Loucy (cell line): ENCODE measurements at regions not wholly inside any gene's neighbourhood (a gene's known extent, or its start where the extent isn't known, plus 50 kb on each side); places are given as distances from the start of the nearest gene placed in this dataset.

ENCODE experiments used
- H2AFZ ChIP-seq: fragments of 200-600 bp; sonication (generic); 2 replicates; pipeline ENCODE4 v1.6.0; 2016; ENCODE audit warnings: antibody characterized with exemption, mild to moderate bottlenecking, low read length, moderate library complexity
- H3F3A ChIP-seq: fragments of 200-600 bp; 2 replicates; pipeline ENCODE4 v1.6.0; 2016; ENCODE audit warnings: antibody characterized with exemption, low read depth, mild to moderate bottlenecking
- H3K27me3 ChIP-seq: fragments of 200-600 bp; sonication (generic); 2 replicates; pipeline ENCODE4 v1.6.1; 2014; ENCODE audit warnings: low read length, mild to moderate bottlenecking; ENCODE audit not compliant: insufficient read depth, poor library complexity, severe bottlenecking
- H3K36me3 ChIP-seq: fragments of 200-600 bp; sonication (generic); 2 replicates; pipeline ENCODE4 v1.6.1; 2016; ENCODE audit warnings: low read length; ENCODE audit not compliant: insufficient read depth
- H3K4me1 ChIP-seq: fragments of 200-600 bp; sonication (generic); 2 replicates; pipeline ENCODE4 v1.5.1; 2014; ENCODE audit warnings: low read length, mild to moderate bottlenecking; ENCODE audit not compliant: insufficient read depth, poor library complexity, severe bottlenecking
- H3K4me2 ChIP-seq: fragments of 200-600 bp; sonication (generic); 2 replicates; pipeline ENCODE4 v1.6.0; 2014; ENCODE audit warnings: antibody characterized with exemption, low read length, low read depth, mild to moderate bottlenecking; ENCODE audit not compliant: poor library complexity, severe bottlenecking
- H3K4me3 ChIP-seq: fragments of 200-600 bp; sonication (generic); 2 replicates; pipeline ENCODE4 v1.5.1; 2014; ENCODE audit warnings: low read length, mild to moderate bottlenecking, mixed read lengths; ENCODE audit not compliant: poor library complexity, severe bottlenecking
- H3K79me2 ChIP-seq: fragments of 200-600 bp; sonication (generic); 2 replicates; pipeline ENCODE4 v1.6.1; 2014; ENCODE audit warnings: low read length; ENCODE audit not compliant: insufficient read depth
- H3K9ac ChIP-seq: fragments of 200-600 bp; sonication (generic); 2 replicates; pipeline ENCODE4 v1.6.0; 2014; ENCODE audit warnings: mild to moderate bottlenecking, low read depth, low read length, moderate library complexity; ENCODE audit not compliant: poor library complexity, severe bottlenecking
- H3K9me2 ChIP-seq: fragments of 200-600 bp; sonication (generic); replicated peaks from 2 replicates; pipeline ENCODE4 v1.6.1; 2016; ENCODE audit warnings: low read depth, low read length, mixed read lengths
- H3K9me3 ChIP-seq: fragments of 200-600 bp; sonication (generic); 2 replicates; pipeline ENCODE4 v1.6.1; 2014; ENCODE audit warnings: mild to moderate bottlenecking, antibody characterized with exemption, low read length, low read depth; ENCODE audit not compliant: insufficient read depth
- H4K20me1 ChIP-seq: fragments of 200-600 bp; sonication (generic); 2 replicates; pipeline ENCODE4 v1.6.0; 2014; ENCODE audit warnings: antibody characterized with exemption, low read length, mild to moderate bottlenecking; ENCODE audit not compliant: insufficient read depth, poor library complexity, severe bottlenecking
- EZH2phosphoT487 ChIP-seq: fragments of 200-600 bp; IDR thresholded peaks from 2 replicates; pipeline ENCODE4 v1.6.1; 2018; ENCODE audit warnings: antibody characterized with exemption, mild to moderate bottlenecking, moderate library complexity, borderline replicate concordance
- TF ChIP-seq, protein P1 (sequence below): fragments of 200-600 bp; sonication (generic); conservative IDR thresholded peaks from 2 replicates; pipeline ENCODE4 v1.5.1; 2014; ENCODE audit warnings: mild to moderate bottlenecking, antibody characterized with exemption, low read length

DNA sequence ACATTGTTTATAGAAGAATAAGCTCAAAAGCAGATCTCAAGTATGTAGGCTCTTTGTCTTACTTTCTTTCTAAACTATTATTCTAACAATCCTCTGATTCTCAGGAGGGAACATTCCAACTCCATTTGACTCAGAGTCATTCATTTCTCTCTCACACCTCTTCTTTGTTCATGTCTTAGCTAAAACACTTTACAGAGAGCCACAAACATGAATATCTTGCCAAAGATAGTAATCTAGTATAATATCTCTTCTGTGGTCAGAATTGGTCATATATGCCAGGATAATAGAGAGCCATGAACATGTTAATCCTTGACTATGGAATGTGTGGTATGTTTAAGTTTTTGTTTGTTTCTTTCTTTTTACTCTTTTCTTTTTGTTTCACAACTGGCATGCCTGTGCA, 456.0 kb upstream of the PTCHD4 start:
- Histone ChIP-seq H3K9me2 (no peaks in the 10 kb centered on the region), H3K4me3 (no peak overlapping the region), H2AFZ (peak overlapping the region; percentile 54; the same call in 1 of the 2 replicates), H3K4me2 (peak overlapping the region; percentile 3), H3K79me2 (no peaks in the 10 kb centered on the region), H3K9ac (no peak overlapping the region), H3F3A (no peaks in the 10 kb centered on the region), H3K4me1 (peaks cover 27% of the 10 kb centered on the region), H3K9me3 (no peaks in the 10 kb centered on the region), H3K36me3 (no peaks in the 10 kb centered on the region), H3K27me3 (no peaks in the 10 kb centered on the region), H4K20me1 (no peaks in the 10 kb centered on the region)
- TF ChIP-seq, protein P1, sequence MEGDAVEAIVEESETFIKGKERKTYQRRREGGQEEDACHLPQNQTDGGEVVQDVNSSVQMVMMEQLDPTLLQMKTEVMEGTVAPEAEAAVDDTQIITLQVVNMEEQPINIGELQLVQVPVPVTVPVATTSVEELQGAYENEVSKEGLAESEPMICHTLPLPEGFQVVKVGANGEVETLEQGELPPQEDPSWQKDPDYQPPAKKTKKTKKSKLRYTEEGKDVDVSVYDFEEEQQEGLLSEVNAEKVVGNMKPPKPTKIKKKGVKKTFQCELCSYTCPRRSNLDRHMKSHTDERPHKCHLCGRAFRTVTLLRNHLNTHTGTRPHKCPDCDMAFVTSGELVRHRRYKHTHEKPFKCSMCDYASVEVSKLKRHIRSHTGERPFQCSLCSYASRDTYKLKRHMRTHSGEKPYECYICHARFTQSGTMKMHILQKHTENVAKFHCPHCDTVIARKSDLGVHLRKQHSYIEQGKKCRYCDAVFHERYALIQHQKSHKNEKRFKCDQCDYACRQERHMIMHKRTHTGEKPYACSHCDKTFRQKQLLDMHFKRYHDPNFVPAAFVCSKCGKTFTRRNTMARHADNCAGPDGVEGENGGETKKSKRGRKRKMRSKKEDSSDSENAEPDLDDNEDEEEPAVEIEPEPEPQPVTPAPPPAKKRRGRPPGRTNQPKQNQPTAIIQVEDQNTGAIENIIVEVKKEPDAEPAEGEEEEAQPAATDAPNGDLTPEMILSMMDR: no peak
- no peak for TF ChIP-seq EZH2phosphoT487

DNA sequence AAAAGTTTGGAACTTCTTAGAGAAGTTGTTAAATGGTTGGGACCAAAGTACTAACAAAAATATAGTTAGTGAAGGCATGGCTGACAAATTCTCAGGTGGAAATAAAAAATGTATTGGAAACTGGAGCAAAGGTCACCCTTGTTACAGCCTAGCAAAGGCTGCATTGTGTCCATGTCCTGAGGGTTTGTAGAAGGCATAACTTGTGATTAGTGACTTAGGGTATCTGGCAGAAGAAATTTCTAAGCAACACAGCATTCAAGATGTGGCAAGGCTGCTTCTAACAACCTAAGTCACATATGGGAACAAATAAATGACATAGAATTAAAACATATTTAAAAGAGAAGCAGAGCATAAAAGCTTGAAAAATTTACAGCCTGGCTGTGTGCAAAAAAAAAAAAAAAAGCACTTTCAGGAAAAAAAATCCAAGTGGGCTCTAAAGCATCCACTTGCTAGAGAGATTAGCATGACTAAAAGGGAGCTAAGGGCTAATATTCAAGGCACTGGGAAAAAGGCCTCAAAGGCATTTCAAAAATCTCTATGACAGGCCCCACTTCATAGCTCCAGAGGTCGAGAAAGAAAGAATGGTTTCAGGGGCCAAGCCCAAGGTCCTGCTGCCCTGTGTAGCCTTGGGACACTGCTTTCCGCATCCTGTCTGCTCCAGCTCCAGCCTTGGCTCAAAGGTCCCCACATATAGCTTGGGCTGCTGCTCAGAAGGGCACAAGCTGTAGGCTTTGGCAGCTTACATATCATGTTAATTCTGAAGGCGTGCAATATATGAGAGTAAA, 453.2 kb upstream of the PTCHD4 start:
- TF ChIP-seq EZH2phosphoT487: no peak
- TF ChIP-seq, protein P1: no peak
- no peaks in the 10 kb centered on the region for H3K36me3 ChIP-seq

DNA sequence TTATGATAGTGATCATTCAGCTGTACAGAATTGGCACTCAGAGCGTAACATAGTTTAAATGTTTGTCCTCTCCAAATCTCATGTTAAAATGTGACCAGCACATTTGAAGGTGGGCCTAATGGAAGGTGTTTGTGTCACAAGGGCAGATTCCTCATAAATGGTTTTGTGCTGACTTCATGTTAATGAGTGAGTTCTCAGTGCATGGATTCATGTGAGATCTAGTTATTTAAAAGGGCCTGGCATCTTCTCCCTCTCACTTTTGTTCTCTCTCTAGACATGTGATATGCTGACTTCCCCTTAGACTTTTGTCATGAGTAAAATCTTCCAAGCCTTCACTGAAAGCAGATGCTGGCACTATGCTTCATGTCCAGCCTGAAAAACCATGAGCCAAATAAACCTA, 452.4 kb upstream of the PTCHD4 start:
- Histone ChIP-seq H3K9ac (no peak overlapping the region), H3K4me1 (peaks cover 9% of the 10 kb centered on the region), H4K20me1 (no peaks in the 10 kb centered on the region), H3K79me2 (no peaks in the 10 kb centered on the region), H3F3A (no peaks in the 10 kb centered on the region), H3K27me3 (no peaks in the 10 kb centered on the region), H3K9me3 (no peaks in the 10 kb centered on the region), H3K36me3 (no peaks in the 10 kb centered on the region), H2AFZ (no peak overlapping the region), H3K4me2 (no peak overlapping the region), H3K4me3 (no peak overlapping the region), H3K9me2 (no peaks in the 10 kb centered on the region)
- TF ChIP-seq, protein P1: no peak
- TF ChIP-seq EZH2phosphoT487: no peak

More for the DNA sequence above, 453.2 kb upstream of the PTCHD4 start:
- Histone ChIP-seq H3K9ac (no peak overlapping the region), H2AFZ (0 out of 2 replicates have a peak overlapping the region, but pooled peaks have one; percentile 28), H3F3A (no peaks in the 10 kb centered on the region), H3K4me3 (no peak overlapping the region), H3K9me3 (no peaks in the 10 kb centered on the region), H3K79me2 (no peaks in the 10 kb centered on the region), H3K4me1 (peaks cover 17% of the 10 kb centered on the region), H3K27me3 (no peaks in the 10 kb centered on the region), H4K20me1 (no peaks in the 10 kb centered on the region), H3K9me2 (no peaks in the 10 kb centered on the region), H3K4me2 (no peak overlapping the region)
